DMS153 (cell line): ENCODE measurements at regions not wholly inside any gene's neighbourhood (a gene's known extent, or its start where the extent isn't known, plus 50 kb on each side); places are given as distances from the start of the nearest gene placed in this dataset.

Source experiments
- DNase-seq: peaks from one replicate; lab custom pipeline; 2025; lab: John Stamatoyannopoulos, UW

DNA sequence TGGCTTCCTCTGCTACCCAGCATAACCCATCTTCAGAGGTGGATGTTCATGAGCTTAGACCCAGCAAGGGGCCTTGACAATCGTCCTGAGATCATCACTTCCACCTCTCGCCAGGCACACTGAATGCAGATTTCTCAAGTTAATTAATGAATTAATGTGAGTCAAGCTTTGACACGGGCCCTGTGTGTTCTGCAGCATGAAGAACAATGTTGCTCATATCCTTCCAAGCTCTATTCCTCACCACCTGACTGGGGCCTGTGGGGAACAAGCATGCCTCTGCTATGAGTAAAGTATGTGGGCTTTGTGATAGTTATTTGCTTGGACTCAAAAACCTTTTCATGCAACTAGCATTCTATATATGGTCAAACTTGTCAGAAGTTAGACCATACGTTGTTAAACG lies 122.0 kb downstream of the SEC16B start:
- DNase-seq: no peak

DNA sequence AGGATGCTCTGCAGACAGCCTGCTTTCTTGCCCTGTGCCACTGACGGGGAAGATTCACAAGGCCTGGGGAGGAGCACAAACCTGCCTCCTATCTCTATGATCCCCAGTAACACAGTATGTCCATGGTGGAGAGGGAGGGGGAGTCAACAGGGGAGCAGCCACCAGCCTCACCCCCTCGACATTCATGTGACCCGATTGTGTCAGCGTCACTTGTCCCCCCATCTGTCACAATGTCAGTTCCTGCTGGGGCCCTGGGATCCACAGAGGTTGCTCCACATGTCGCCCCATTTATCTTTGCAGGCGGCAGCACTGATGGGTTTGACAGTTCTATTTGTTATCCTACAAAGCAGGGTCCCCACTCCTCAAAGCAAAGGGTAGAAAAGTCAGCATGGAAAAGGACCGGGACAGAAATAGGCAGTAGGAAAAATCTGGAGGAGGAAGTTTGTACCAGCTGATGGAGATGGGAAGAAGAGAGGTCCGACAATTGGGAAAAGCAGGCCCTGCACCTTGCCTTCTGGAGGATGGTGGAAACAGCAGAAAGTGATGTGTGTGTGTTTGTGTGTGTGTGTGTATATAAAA lies 130.9 kb downstream of the SEC16B start:
- DNase-seq: no peak

DNA sequence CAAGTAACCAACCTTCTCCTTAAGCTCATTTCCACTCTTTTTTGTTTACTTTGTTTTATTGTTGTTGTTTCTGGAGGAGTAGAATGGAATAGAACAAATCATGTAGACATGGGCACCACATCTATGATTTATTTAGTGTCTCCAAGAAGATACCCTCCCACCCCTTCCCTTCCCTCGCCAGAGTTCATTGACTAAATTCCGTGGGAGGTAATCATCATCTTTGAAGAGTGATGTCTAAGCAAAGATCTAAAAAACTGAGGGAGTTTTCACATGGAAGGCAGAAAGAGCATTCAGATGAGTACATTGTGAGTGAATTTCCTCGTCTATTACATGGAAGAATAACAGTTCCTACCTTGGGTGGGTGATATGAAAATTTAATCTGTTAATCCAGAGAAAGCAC lies 136.2 kb downstream of the SEC16B start:
- DNase-seq: no peak

DNA sequence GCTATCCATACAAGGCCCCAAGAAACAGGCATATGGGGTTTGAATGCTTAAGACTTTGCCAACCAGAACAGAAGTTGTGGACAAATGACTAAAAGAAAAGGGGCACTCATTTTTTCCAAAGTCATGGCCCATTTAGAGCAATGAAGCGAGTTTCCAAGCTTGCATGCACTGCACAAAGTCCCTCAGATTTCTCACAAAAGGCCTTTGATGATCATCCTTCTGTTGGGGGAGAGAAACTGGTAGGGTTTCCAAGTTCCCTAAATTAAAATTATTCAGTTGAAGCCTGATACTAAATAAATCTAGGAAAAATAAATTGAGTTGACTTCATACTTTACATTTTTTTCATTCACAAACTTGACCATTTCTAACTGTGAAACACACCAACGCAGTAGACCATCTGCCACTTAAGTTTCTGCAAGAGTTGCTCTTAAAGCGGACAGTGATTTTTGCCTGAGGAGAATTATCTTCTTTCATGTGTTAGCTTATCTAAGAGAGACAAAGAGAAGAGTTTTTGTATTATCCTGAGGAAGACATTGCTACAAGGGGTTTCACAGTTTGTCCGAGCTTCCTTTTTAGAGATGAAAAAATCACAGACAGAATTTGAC lies 139.2 kb downstream of the SEC16B start:
- DNase-seq: no peak

DNA sequence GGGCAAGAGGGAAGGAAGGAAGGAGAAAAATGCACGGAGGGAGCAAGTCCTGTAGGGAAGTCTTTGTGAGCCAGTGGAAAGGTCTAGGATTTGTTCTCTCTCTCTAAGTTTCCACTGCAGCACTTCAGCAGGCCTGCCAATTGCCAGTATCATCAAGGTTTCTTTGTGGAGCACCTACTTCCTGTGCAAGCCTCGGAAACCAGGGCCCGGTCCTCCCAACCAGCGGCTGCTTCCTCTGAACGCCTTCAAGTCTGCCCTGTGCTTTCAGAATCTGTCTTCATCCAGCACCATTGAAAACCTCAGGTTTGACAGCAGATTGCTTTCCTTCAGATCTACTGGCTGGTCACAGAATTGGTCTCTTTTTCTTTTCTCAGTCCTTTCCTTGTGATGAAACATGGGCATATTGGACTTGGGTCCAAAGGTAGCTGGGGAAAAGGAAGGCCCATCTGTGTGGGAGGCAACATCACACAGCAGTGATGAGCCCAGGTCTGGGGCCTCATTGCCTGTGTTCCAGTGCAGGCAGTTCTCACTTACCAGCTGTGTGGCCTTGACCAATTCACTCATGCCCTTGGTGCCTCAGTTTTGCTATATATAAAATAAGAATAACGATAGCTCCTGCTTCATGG lies 144.5 kb downstream of the SEC16B start:
- no peak for DNase-seq

DNA sequence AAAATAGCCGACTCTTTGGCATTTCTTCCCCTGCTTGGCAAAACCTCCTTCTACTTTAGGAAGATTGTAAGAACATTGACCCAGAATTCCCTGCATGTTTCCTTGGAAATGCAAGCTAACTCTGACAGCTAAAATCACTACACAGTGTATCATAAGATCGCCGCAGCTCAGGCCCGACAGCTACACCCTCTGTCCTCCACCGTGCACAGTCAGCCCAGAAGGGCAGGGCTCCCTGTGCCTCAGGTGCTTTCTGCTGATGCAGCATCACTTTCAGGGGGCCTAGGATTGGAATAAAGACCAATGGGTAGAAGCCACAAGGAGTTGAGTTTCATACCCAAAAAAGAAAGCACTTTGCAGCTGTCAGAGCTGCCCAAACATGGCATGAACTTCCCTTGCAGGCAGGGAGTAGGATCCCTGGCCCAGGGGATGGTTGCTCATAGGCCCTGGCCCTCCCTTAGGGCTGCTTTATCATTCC lies 145.3 kb downstream of the SEC16B start:
- no peak for DNase-seq

DNA sequence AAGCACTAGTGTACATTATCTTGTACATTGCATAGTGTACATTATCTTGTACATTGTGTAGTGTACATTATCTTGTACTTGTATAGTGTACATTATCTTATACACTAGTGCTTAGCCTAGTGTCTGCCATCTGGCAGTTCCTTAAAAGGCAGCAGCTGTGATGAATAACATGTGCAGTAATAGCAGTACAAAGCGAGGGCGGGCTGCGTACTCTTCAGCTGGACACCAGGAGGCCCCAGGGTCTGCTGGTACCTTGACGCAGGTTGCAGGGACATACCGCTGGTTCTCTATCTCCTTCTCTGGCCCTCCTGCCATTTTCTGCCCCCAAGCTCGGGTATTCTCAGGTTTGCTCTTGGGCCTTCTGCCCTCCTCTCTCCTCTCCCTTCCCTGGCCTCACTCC lies 149.6 kb downstream of the SEC16B start:
- DNase-seq: no peak

DNA sequence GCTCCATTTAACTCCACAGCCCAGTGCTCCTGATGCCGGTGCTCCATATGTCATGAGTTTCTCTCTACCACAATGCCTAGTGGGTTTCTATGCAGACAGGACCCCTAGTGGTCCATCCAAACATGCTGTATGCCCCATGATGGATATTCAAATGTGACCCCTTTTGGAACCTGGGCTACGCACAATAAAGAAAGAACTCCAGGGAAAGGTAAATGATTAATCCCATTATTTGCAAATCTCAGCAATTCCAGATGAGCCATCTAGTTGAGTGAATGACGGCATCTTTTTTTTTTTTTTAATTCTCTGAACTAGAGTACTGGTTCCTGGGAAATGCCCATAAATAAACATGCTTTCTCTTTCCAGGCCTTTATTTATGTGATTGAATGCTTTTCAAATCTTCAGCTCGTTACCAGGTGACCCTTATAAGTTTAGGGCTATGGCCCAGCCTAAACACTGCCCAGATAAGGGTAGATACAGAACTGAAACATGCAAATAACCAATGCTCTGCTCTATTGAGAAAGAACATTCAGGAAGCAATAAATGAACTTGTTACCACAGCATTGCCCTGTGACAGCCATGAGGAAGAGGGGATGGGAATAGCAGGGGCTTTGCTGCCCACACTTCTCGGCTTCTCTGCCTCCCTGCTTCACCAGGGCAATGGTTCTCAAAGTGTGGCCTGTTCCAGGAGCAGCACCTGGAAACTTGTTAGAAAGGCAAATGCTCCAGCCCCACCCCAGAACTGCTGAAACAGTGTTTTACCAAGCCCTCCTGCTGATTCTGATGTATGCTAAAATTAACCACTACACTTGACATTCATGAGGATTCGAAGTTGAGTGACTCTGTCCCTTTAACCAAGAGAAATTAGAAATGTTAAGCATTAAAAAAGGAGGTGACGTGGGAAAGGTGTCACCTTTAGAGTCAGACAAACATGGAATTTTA lies 151.7 kb downstream of the SEC16B start:
- DNase-seq: no peak

DNA sequence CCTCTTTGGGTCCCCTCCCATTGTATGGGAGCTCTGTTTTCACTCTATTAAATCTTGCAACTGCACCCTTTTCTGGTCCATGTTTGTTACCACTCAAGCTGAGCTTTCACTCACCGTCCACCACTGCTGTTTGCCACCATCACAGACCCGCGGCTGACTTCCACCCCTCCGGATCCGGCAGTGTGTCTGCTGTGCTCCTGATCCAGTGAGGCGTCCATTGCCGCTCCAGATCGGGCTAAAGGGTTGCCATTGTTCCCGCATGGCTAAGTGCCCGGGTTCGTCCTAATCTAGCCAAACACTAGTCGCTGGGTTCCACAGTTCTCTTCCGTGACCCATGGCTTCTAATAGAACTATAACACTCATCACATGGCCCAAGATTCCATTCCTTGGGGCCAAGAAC lies 157.2 kb downstream of the SEC16B start:
- DNase-seq: no peak

DNA sequence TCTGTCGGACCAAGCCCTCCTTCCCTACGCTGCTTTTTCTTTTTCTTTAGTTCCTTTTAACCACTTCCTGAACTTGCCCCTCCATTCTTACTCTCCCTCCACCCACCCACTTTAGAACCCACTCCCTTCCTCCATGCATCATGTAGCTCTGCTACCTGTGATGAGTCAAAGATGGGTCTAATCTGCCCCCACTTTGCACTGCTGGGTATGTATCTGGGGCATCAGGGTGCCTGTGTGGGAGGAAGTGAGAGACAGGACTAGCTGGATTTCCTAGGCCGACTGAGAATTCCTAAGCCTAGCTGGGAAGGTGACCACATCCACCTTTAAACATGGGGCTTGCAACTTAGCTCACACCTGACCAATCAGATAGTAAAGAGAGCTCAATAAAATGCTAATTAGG lies 157.7 kb downstream of the SEC16B start:
- DNase-seq: no peak

DNA sequence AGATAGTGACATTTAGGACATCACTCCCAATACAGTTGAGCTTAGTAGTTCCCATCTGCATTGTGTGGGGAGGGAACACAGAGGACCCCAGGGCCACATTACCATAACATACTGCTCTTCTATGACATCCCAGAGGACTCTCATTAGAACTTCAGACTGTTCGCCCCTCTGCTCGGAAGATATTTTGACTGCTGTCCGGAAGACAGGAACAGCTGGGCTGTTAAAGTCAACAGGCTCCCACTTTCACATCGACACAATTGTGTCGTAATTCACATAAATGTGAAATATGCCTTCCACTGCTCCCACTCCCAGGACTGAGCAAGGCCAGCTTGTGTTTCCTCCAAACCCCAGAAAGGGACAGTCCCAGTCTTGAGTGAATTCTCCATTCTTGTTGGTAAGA lies 158.4 kb downstream of the SEC16B start:
- DNase-seq: no peak

DNA sequence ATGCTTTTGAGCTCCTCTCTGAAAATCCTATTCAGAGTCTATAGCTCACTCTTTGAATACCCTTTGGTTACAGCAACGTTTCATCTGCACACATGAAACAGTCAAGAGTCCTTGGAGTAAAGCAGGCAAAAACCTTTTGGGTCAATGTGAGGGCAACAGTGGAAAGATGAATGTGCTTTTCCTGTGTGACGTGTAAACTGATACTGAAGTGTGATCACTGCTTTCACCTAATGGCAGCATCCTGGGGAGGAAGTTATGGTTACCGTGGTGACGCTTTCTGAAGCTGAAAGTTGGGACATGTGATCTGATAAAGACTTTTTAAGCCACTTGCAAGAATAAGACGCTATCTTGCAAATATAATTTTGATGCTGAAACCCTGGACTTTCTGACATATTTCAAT lies 160.0 kb downstream of the SEC16B start:
- DNase-seq: peak; percentile 29

DNA sequence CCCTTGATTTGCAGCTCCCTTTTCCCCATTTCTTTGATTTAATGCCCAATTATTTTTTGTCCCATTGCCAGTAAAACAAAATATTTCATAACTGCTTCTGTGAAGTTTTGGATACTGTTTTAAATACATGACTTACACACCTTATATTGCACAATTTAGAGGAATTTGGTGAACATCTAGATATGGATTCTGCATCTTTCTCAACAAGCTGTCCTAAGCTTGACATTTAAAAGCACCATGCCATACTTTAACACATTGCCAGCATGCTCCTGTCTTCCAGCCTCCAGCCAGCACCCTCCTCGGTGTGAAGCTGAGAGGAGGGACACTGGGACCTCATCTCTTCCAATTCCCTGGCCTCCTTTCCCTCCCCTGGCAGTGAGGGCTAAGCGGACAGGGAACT lies 167.6 kb downstream of the SEC16B start:
- no peak for DNase-seq

DNA sequence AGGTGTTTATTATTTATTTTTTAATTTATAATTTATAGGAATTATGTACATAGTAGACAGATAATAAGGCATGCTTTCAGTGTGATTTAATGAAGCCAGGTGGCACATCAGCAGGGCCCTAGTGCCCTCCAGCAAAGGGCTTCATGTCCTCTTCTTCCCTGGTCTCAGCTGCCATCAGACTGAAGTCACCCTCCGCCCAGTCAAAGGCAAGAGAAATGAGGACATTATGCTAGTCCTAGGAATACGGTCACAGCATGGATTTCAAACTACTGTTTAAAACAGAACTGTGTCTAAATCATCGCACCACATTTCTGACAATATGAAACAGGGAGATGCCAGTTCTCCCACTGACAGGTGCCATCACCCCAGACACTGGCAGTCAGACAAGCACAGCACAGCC lies 168.1 kb downstream of the SEC16B start:
- no peak for DNase-seq

DNA sequence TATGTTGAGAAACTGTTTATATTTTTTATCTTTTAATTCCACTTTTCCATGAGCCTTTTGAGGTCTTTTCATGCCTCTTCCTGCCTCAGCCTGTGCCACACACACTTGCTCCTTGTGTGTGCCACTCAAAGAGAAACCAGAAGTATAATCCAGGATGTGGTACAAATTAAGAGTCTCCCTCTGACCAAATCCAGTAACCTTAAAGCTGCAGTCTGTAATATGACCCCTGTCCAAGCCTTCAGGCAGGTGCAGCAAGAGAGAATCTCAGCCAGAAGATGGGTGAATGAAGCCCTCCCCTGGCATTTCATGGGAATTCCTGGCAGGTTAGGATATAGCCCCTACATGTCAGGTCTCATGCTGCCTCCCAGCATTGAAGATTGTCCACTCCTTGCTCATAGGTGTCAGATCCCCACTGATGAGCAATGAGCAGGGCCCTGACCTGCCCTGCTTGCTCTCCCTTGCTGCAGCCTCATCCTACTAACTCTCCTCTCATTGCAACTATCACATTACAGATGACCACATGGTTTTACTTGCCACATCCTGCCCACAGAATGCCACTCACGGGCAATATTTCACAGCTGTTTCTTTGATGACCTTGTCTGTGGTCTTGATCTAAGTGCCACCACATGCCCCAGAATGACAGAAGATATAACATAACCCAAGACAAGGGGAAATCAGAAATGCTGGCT lies 169.3 kb downstream of the SEC16B start:
- peak; percentile 46 for DNase-seq

DNA sequence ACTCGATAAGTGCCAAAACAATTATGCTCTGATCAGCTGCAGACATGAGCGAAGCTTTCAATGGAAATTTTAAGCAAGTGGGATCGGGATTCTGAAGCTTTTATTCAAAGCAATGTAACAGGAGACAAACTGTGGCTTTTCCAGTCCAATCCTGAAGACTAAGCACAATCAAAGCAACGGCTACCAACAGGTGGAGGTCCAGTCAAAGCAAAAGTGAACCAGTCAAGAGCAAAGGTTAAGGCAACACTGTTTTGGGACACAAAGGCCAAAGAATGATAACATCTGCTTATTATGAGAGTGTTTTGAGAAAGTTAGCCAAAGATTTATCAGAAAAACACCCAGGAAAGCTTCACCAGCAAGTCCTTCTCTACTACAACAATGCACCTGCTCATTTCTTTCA lies 170.1 kb downstream of the SEC16B start:
- no peak for DNase-seq

DNA sequence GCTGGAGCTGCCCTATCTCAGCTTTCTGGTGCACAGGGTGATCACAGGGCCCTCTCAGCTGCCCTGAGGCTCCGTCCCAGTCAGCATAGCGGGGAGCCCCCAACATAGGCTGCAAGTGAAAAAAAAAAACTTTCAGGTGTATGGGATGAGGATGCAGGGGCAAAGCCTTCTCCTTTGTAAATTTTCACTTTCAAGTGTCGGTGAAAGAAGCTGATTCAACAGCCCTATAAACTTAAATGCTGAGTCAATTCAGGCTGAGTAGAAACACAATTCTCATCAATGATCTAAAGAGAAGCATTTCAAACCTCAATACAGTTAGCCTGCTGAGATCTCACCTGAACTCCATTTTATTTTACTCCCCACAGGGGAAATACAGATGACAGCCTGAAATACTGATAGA lies 171.2 kb downstream of the SEC16B start:
- no peak for DNase-seq

DNA sequence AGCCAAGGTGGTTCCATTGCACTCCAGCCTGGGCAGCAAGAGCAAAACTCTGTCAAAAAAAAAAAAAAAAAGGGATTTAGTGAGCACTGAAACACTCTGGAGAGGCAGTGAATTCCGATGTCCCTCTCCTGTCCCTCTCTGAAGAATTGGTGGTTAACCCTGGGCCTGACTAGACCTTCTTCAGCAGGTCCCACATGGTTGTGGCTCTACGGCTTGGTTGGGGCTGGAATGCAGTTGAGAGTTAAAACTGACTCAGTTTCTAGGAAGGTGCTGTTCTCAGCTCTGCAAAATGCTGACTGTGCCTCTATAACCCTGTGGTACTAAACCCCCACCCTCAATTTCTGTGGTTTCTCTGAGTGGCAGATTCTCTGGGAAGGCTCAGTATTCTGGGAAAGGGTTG lies 173.3 kb downstream of the SEC16B start:
- DNase-seq: no peak

DNA sequence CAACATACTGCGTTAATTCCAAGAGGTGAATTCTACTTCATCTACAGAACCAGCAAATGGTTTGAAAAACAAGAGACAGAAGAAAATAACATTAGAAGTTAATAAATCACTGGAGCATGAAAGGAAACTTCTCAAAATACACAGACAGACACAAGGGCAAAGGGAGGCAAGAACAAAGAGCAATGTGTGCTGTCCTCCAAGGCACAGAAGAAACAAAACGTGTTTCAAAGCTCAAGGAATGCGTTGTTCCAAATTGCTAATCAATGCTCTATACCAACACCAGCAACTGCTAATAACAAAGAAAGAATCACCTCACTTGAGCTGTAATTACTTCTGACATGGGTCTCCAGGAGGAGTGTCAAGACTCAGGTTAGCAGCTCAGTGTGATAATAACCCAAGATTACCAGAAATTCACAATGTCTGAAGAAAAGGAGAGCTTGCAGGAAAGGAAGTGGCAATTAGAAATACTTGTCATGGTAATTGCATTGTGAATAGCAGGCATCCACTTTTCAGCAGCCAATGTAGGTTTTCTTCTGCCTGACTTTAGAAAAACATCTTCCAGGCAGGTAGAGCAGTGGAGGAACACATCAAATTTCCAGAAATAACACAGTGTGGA lies 175.4 kb downstream of the SEC16B start:
- DNase-seq: no peak

DNA sequence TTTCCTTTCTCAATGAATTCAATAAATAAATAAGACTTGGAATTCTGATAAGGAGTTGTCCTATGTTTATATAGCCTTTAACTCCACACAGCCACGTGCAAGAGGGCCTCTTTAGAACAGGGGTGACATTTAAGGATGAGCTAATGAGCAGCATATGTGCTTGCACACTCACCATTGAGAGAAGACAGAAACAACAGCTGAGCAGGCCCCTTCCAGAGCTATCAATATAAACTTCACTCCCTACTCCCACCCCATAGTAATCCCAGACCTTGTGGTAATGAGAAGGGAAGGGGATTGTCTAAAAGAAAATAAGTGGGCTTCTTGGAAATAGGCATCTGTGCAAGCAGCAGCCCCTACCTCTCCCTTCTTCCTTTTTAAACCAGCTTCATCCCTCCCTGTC lies 176.0 kb downstream of the SEC16B start:
- DNase-seq: no peak

DNA sequence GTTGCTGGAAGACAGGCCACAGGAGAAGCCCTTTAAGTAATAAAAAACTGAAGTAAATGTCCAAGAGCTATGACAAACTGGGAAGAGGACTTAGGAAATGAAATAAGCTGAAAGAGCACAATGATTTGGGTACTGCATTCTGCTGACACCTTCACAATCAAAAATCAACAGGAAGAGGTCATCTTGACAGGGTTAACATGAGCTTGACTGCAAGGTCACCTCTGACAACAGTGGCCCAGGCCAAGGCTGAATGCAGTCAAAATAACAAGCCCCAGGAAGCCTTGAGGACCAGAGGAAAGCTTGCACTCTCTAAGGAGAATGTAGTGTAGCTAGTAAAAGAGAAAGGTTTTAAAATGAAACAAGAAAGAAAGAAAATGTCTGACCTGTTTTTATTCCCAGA lies 179.3 kb downstream of the SEC16B start:
- DNase-seq: no peak

DNA sequence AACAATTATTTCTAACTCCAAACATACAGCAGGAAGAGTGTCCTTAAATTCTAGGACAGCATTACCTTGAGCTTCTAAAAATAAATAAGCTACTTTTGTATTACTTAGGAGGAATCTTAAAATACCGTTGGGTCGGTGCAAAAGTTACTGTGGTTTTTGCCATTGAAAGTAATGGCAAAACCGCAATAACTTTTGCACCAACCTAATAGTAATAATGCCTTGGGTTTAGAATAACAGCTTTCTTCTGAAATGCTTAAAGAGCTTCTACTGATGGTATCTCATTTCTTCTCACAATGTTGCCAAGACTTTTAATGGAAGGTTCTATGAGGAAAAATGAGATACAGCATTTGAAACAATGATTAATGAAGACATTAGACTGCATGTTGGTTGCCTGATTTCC lies 179.9 kb downstream of the SEC16B start:
- no peak for DNase-seq
